Stimulated activated CD4-positive, alpha-beta T cell treated with anti-CD3 and anti-CD28 coated beads, Interleukin-12 subunit alpha, Interleukin-12 subunit beta, amount 100 ng/mL, for 48 hours (primary cell): ENCODE measurements at regions not wholly inside any gene's neighbourhood (a gene's known extent, or its start where the extent isn't known, plus 50 kb on each side); places are given as distances from the start of the nearest gene placed in this dataset.
"Not testable (repeated sequence)": the region's sequence is repeated elsewhere in the genome, so short reads cannot be mapped to it uniquely, and the experiment has no call there.

ENCODE experiments used
- DNase-seq, 3 donors: peaks; one replicate each; pipeline ENCODE4 v3.0.0-alpha.2; 2020; ENCODE audit warnings: low read depth in 2 of 3, low spot score in 1 of 3

- no peak for DNase-seq
Measured at GRCh38 chr3:94472511-94472910, 409.6 kb downstream of the NSUN3 start.

GRCh38 chr3:94481226-94481898 is 418.5 kb downstream of the NSUN3 start:
- DNase-seq, result no peak

- no peak for DNase-seq
Measured at GRCh38 chr3:94482686-94483085, 419.8 kb downstream of the NSUN3 start.

- no peak for DNase-seq
Measured at GRCh38 chr3:94483403-94483802, 420.5 kb downstream of the NSUN3 start.

- DNase-seq, result no peak
Measured at GRCh38 chr3:94494992-94495391, 432.1 kb downstream of the NSUN3 start.

GRCh38 chr3:94500146-94500545 is 437.3 kb downstream of the NSUN3 start:
- DNase-seq, result no peak

GRCh38 chr3:94507354-94507753 is 444.5 kb downstream of the NSUN3 start:
- not testable (repeated sequence) for DNase-seq

- DNase-seq, result no peak
Measured at GRCh38 chr3:94512876-94513275, 450.0 kb downstream of the NSUN3 start.

- DNase-seq, result no peak
Measured at GRCh38 chr3:94513600-94513999, 450.7 kb downstream of the NSUN3 start.

- no peak for DNase-seq
Measured at GRCh38 chr3:94515983-94516382, 453.1 kb downstream of the NSUN3 start.

GRCh38 chr3:94520364-94520763 is 457.5 kb downstream of the NSUN3 start:
- no peak for DNase-seq

- DNase-seq, result no peak
Measured at GRCh38 chr3:94522488-94522887, 459.6 kb downstream of the NSUN3 start.

- DNase-seq, result no peak
Measured at GRCh38 chr3:94524102-94524919, 461.4 kb downstream of the NSUN3 start.

- DNase-seq, result no peak
Measured at GRCh38 chr3:94525043-94525442, 462.2 kb downstream of the NSUN3 start.

GRCh38 chr3:94529816-94530215 is 467.0 kb downstream of the NSUN3 start:
- DNase-seq, result no peak

- DNase-seq, result no peak
Measured at GRCh38 chr3:94532951-94533350, 470.1 kb downstream of the NSUN3 start.

- DNase-seq, result no peak
Measured at GRCh38 chr3:94539937-94540336, 477.1 kb downstream of the NSUN3 start.

- DNase-seq, result no peak
Measured at GRCh38 chr3:94543161-94543560, 480.3 kb downstream of the NSUN3 start.

- no peak for DNase-seq
Measured at GRCh38 chr3:94544131-94544789, 481.4 kb downstream of the NSUN3 start.

GRCh38 chr3:94548581-94549316 is 485.9 kb downstream of the NSUN3 start:
- no peak for DNase-seq

- no peak for DNase-seq
Measured at GRCh38 chr3:94561094-94561493, 498.2 kb downstream of the NSUN3 start.
